COLO668 (cell line): ENCODE measurements at regions not wholly inside any gene's neighbourhood (a gene's known extent, or its start where the extent isn't known, plus 50 kb on each side); places are given as distances from the start of the nearest gene placed in this dataset.
A peak's percentile ranks its signal among the peaks of the same experiment; 100 is the strongest.

Source experiments
- DNase-seq: peaks from one replicate; lab custom pipeline; 2025; ENCODE audit not compliant: unreplicated experiment; lab: John Stamatoyannopoulos, UW

DNA sequence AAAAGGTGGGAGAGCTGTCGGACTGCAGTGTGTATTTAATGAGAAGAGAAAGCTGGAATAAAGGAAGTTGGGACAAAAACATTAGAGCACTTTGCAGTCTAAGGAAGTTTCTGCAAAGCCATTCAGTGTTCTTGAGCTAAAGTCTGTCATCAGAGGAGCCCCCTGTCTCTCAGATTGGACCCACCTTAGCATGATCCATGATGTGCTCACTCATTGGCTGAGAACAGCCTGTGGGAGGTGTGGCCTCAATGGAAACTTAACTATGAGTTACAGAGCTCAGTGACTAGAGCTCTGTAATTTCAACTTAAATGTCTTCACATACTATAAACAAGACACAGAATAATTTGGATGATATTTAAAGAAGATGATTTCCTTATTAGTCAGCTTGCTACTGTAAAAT is 437.0 kb downstream of the BTBD3 start:
- no peak for DNase-seq

DNA sequence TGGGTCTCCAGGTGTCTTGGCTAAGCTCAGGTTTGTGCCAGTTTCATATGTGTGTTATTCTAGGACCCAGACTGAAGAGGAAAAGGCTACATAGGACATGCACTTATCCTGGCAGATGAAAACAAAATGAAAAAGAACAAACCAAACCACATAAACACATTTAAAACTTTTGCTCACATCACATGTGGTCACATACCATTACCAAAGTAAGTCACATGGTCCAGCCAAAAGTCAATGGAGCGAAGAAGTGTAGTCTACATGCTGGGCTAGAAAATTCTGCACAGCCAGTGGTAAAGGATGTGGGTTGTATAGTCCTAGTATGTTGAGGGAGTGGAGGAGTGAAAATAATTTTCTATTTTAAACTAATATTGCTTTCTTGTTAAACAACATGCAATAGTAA is 437.5 kb downstream of the BTBD3 start:
- no peak for DNase-seq

DNA sequence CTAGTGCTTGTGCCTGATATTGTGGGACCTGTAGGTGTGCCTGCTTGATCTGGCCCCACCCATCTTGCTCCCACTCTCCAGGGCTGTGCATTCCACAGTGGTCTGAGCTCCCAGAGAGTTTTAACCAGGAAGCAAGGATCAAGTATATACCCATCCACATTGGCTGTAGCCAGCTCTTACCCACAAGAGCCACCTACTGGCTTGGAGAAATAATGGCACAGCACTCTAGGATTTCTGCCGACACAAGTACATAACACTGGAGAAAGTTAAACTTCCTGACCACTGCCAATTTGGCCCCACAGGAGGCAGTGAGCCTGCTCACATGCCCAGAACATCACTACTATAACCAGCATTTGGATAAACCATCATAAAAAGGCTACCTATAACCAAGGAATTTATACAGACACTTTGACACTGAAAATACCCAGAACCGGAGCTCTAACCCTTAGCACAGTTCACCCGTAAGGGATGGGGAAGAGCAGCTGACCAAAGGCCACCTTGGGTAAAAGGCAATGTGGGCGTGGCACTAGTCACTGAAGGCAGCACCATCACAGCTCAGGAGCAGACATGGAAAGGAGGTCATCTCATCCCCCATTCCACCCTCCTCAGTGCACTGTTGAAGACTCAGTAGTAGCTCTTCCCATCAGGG is 440.4 kb downstream of the BTBD3 start:
- DNase-seq, result no peak

DNA sequence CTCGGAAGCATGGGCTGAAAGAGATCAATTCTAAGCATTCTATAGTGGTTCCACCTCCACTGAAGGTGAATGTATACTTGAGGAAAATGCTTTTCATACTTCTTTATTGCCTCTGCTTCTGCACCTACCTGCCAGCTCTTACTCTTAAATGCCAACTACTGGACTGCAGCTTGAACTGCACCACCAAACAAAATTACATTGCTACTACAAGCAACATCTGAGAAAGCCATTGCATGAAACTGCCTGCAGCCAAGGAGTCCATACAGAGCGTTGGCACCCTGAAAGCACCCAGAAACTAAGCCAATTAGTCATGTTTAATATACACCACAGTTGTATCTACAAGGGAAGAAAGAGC is 440.9 kb downstream of the BTBD3 start:
- no peak for DNase-seq

DNA sequence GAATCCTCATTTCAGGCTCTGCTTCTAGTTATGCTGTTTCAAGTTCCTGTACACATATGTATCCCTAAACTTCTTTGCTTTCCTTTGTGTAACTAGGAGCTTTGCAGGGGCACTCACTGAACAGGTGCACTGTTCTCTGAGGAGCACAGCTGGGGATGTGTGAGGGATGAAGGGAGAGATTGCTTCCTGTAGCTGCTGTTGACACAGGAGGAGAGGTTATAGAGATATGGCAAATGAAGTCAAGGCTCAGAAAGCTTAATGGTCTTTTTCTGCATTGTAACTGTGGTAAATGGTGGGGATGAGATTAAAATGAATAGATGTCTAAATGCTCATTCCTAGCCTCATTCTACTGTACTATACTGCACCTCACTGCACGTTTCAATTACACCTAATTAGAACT is 454.3 kb downstream of the BTBD3 start:
- DNase-seq, result peak; percentile 72

DNA sequence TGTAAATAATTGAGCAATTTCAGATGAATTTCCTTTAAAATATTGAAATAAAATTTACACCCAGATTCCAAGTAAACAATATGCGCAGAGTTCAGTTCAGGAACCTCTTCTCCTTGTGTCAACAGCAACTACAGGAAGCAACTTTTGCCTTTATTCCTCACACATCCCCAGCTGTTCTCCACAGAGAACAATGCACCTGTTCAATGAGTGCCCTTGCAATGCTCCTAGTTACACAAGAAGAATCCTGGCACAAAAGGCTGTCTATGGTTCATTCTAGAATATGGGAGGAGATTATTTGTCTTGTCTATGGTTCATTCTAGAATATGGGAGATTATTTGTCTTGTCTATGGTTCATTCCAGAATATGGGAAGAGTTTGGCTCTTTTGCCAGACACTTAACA is 454.9 kb downstream of the BTBD3 start:
- DNase-seq, result peak; percentile 68

DNA sequence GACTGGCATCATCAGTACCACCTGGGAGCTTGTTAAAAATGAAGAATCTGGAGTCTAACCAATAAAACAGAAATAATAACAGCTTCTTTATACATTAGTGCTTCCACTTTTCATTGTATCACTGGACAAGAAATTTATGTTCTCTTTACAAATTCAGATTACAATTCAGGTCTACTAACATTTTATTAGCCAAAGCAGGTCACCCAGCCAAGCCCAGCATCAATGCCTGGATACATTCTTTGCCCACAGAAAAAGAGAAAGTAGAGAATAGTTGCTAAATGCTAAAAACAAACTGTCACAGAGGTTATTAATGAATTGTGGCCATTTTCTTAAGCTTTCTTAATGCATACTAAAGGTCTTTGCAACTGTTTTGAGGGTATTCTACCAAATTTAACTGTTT is 458.3 kb downstream of the BTBD3 start:
- DNase-seq, result no peak

DNA sequence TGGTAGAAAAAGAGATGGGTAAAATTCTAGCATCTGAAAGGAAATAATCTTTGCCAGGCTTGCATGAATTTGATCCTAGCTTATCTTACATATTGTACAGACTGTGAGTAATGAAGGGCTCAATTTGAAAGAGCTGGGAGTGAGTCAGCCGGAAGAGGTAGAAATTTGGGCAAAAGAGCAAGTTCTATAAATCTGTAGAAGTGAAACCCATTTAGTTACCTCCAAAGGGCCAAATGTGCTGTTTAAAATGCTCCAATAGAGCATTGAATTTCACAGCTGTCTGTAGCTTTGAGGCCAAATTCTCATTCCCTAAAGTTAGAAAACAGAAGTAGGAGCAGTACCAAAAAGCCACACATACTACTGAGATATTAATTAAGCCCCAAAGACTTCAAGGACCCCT is 466.1 kb downstream of the BTBD3 start:
- DNase-seq, result no peak

DNA sequence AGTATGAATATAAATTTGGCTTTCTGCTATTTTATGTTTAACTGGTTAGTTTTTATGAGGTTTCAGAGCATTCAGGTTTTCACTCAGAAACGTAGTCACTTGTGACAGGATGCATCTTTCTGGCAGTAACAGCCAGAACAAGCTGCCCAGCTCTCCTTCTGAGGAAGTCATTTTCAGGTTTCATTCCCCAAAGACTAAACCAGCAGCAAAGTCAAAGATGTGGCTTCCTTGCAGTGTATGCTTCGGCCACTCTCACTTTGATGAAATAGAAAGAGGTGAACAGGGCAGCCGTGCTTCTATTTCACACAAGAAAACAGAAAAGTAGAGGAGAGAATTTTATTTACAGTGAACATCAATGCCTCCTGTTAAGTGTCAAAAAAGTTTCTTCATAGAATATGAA is 469.1 kb downstream of the BTBD3 start:
- DNase-seq, result no peak

DNA sequence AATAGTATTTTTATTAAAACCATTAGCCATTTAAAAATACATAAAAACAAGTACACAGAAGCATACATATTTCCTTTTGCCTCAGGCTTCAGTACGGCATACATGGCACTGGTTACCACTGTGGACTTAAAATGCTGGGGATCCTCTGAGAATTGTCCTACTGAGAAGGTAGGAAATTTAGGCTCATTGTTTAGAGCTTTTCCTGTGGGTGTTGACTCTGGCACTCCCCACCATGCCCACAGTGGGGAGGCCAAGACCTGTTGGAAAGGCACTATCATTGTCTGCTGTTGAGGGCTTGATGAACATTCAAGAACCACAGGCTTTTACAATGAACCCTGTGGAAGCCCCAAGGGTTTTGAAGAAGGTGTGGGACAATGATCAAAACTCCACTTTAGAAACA is 473.4 kb downstream of the BTBD3 start:
- DNase-seq, result peak; percentile 9

DNA sequence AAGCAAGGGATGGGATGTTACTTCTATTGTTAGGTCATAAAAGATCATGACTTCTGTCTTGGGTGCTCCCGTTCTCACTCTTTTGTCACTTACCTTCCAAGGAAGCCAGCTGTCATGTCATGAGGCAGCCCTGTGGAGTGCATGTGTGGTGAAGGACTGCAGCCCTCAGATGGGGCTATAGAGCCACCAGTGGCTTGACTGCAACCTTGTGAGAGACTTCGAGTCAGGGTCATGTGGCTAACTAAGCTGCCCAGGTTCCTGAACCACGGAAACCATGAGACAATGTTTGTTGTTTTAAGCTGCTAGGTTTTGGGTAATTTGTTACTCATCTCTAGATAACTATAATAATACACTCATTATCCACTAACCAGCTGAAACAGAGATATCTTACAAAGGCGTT is 477.1 kb downstream of the BTBD3 start:
- DNase-seq, result peak; percentile 15

DNA sequence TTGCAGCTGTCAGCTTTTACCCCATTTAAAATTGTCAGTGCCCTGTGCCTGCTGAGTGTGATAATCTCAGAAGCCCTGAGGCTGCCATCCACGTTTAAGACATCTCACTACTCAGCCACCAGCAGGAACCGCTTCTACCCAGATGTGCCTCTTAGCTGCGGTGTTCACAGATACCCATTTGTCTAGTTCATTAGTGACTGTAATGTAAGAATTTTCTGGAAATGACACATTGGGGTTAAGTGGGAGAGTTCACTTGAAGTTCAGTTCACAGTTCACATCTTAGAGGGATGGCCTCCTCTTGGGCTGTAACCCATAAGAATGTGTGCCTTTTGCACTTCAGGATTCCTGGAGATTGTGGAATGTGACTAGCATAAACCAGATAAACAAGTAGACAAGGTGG is 477.7 kb downstream of the BTBD3 start:
- no peak for DNase-seq

DNA sequence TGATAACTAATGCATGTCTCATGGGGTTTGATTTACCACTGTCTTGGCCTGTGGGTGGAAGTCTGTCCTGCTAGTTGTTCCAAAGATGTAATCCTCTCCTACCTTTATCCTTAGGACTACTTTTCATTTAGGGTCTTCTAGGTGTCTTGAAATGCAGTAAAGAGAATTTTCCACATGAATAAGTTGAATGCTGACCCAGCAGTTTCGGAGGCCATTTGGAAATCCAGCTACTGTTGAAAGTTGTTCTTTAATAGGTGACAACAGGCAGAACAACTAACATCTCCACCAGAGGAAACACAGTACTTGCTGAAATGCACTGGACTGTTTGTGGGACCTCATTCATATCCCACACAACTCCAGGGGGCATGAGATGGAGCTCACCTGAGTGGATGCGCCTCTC is 478.1 kb downstream of the BTBD3 start:
- DNase-seq, result no peak

DNA sequence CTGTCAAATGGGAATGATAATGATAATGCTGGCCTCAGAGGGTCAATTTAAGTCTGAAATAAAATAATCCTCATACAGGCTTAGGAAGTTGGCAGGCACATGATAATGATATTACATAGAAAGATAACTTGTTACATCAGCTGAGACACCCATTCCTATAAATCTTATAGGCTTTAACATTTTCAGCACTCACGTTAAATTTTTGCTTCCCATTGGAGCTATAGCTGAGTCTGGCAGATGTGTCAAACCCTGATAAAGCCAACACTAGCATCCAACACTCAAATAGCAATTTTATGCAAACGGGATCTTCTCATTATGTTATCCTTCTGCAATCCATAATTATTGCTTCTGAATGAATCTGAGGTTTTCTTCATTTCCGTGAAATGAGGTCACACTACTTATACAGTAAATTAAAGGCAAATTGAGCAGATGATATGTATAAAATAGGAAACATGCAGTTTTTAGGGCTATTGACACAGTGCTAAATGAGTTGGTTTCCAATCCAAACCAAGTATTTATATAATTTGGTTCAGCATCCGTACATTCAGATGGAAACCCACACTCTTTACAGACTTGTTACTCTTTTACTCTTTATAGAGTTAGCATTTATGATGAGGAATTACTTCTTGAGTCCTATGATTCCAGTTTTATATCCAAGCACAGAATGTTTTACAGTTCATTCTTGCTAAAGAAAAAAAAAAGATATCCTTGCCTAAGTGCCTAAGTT is 481.6 kb downstream of the BTBD3 start:
- no peak for DNase-seq

DNA sequence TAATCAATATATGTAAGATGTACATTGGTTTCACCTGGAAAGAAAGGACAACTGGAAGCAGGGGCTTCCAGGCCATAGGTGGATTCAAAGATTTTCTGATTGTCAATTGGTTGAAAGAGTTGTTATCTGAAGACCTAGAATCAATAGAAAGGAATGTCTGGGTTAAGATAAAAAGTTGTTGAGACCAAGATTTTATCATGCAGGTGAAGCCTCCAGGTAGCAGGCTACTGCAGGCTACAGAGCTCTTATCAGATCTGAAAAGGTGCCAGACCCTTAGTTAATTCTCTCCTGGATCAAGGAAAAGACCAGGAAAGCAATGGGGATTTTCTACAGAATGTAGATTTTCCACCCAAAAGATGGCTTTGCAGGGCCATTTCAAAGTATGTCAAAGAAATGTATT is 487.2 kb downstream of the BTBD3 start:
- DNase-seq, result no peak

DNA sequence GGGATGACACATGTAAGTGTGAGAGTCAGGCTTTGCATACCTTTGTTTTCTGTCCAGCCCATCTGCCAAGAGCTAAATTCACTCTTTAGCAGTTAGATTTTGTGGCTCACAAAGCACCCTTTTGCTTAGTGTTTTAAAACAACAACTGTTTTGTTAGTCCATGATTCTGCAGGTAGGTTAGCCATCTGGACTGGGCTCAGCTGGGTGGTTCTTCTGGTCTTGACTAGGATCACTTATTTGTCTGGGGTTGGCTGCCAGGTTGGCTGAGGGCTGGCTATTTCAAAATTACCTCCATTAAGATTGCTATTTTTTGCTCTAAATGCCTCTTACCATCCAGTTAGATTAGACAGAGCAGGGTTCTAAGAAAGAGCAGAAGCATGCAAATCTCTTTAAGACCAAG is 489.3 kb downstream of the BTBD3 start:
- no peak for DNase-seq

DNA sequence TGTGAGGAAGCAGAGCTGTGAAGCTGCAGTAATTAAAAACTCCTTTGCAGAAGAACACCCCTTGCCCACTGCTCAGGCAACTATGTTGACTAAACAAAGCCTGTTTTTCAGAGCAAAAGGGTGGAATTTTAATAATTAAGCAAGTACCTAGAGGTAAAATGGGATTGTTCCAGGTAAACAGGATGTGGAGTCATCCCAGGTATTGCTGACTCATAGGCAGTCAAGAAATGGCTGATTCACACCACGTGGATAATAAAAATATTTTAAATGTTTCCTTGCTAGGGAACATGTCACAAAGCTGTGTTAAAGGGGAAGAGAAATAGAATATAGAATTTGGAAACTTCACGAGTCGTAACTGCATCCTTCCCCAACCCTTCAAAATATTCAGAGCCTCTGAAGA is 491.8 kb downstream of the BTBD3 start:
- no peak for DNase-seq

DNA sequence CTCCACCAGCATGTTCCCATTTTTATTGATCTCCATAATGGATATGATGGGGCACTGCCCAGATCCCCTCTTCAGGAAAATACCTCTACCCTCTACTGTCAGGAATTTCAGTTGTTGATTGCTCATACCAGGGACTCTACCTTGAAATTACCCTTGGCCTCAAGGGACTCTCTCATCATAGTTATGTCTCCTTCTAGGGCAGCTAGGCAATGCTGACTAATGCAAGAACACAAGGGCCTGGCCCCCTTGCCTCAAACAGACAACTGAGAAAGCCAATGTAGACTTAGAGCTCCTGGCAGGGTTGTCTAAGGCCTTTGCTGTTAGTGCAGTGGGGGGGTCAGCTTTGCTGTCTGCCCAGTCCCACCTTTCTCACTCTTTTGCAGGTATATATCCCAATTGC is 493.1 kb downstream of the BTBD3 start:
- DNase-seq, result no peak

DNA sequence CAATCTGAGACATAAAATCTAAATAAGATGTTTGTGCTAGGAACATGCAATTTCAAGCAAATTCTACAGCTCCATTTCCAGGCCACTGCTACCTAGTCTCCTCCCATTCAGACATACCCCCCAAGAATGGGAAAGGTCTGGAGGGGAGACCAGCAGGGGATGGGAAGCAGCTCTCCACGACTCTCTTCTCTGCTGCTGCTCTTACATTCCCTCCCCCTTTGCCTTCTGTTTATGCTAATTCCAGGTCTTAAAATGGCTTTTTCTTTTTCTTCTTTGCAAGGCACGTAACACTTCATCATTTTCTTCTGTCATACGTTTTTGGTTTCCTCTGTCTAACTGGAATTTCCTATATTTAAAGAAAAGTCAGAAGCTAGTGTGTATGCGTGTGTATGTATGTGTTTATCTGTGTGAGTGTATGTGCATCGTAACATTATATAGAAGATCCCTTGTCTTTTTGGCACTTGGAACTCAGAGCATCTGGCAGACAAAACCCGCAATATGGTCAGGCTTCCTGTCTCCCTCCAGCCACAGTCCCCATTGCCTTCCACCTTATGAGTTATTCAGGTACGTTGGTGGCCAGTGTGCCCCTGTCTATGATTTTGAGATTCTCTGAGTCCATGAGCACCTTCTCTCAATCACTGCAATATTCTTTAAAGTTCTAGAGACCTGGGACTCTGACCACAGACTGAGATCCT is 493.7 kb downstream of the BTBD3 start:
- no peak for DNase-seq

DNA sequence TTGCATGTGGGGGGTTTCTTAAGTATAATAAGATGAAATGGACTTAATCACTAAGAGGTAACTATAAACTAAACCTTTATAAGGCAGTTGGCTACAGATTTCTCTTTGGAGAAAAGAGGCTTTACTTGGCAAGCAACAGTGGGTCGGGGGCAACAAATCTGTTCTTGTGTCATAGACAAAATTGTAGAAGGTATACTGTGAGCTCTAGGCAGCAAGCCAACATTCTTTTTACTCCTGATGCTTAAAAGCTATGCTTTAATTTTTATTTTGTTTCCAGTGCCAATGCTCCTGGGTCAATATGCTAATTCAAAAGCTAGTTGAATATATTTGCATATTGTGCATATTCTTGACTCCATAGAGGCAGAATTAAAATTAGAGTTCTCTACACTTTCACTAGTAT is 495.4 kb downstream of the BTBD3 start:
- no peak for DNase-seq

DNA sequence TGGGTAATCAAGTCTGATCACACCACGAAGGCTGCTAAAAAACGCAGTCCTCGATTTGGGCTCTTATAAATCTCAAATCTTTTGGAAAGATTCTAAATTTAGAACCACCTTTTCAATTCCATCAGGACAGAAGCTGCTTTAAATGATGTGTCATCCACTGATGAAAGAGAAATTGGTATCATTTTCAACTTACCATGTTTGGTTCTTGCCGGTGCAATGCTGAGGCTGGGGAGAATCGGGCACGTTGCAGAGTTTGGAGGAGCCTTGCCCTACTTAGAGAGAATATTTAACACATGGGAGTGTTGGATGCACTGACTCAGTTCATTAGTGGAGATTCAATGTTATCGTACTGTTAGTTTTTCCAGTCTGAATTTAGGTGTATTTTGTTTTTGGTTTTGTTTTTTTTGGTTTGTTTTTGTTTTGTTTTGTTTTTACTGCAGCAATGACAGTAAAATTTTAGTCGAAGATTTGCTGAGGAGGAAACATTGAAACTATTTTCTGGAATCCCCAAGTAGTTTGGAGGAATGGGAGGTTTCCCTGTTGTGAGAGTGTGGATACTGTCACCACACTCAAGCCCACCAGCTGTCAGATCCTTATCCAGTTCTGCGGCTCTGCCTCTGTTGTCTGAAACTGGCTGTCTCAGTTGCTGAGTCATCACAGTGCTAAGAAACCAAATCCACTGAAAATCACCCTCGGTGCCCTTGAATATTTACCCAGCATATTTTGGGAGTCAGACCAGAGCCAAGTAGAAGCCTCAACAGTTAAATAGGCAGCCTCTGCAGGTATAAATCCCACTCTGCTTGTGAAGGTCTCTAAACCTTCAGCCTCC is 497.0 kb downstream of the BTBD3 start:
- DNase-seq, result no peak

DNA sequence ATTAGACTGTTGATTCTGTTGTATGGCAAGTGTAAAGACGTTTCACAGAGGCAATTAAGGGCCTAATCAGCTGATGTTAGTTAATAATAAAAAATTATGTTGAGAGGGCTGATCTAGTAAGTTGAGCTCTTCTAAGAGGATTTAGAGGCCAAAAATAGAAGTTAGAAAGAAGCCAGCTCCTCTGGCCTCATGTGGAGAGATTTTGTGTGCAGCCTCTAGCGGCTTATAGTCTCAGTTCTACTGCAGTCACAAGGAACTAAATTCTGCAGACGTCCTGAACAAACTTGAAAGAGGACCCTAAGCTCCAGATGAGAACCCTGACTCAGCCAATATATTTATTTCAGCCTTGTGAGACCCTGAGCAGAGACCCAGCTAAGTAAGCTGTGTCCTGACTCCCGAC is 498.6 kb downstream of the BTBD3 start:
- DNase-seq, result no peak
